ENCODE measurements at regions not wholly inside any gene's neighbourhood (a gene's known extent, or its start where the extent isn't known, plus 50 kb on each side); places are given as distances from the start of the nearest gene placed in this dataset.

GRCh38 chr7:108719631-108720030 lies 150.0 kb downstream of the DNAJB9 start:
- TF ChIP-seq GATA3 (IDR thresholded peaks at IDR 0.05; ENCODE audit: low read depth, low read length) (no peak), GATA2 (IDR thresholded peaks at IDR 0.05; ENCODE audit: low read depth, low read length) (no peak)

All from SH-SY5Y (cell line).